Ishikawa (cell line): ENCODE measurements at regions not wholly inside any gene's neighbourhood (a gene's known extent, or its start where the extent isn't known, plus 50 kb on each side); places are given as distances from the start of the nearest gene placed in this dataset.

Experiments
- CEBPB ChIP-seq: IDR thresholded peaks from 2 replicates; pipeline ENCODE4 v1.6.1; 2012
- CREB1 ChIP-seq: IDR thresholded peaks from 2 replicates; pipeline ENCODE4 v1.6.1; 2012; ENCODE audit warnings: low read depth
- EGR1 ChIP-seq: IDR thresholded peaks from 2 replicates; pipeline ENCODE4 v1.6.1; 2012
- EP300 ChIP-seq: IDR thresholded peaks from 2 replicates; pipeline ENCODE4 v1.6.1; 2012; ENCODE audit warnings: borderline replicate concordance
- FOXM1 ChIP-seq: IDR thresholded peaks from 2 replicates; pipeline ENCODE4 v1.6.1; 2012; ENCODE audit warnings: low read depth, borderline replicate concordance
- MAX ChIP-seq: IDR thresholded peaks from 2 replicates; pipeline ENCODE4 v1.6.1; 2012
- NFIC ChIP-seq: IDR thresholded peaks from 2 replicates; pipeline ENCODE4 v1.6.1; 2012
- RAD21 ChIP-seq: IDR thresholded peaks from 2 replicates; pipeline ENCODE4 v1.6.1; 2012; ENCODE audit warnings: low read depth
- REST ChIP-seq: IDR thresholded peaks from 2 replicates; pipeline ENCODE4 v1.6.1; 2012; ENCODE audit warnings: low read depth, mild to moderate bottlenecking
- TAF1 ChIP-seq: IDR thresholded peaks from 2 replicates; pipeline ENCODE4 v1.6.1; 2012; ENCODE audit warnings: low read depth, mild to moderate bottlenecking
- TCF12 ChIP-seq: IDR thresholded peaks from 2 replicates; pipeline ENCODE4 v1.6.1; 2012; ENCODE audit warnings: low read depth
- TEAD4 ChIP-seq: IDR thresholded peaks from 2 replicates; pipeline ENCODE4 v1.6.1; 2012
- YY1 ChIP-seq: IDR thresholded peaks from 2 replicates; pipeline ENCODE4 v1.6.1; 2012; ENCODE audit warnings: low read depth
- ZBTB7A ChIP-seq: IDR thresholded peaks from 2 replicates; pipeline ENCODE4 v1.6.1; 2012; ENCODE audit warnings: low read depth
- TF ChIP-seq, protein P1 (sequence below): IDR thresholded peaks from 2 replicates; pipeline ENCODE4 v1.6.1; 2012

DNA sequence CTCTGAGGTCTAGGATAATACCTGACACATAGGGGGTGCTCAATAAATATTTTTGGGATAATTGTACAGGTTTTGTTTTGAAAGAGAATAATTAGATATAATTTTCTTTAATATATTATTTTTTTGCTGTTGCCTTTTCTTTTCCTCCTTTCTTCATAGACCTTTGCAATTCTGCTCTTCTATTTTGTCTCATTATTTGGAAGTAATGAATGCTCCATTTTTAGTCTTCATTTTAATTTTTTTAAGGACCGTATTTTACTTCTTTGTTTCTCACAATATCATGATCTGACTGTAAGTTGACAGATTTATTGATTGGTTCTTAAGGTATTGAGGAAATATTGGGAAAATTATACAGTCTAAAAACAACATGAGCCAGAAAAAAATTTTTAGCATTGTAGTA is 150.5 kb upstream of the TMC3 start:
- no peak for TF ChIP-seq ZBTB7A
- TF ChIP-seq, protein P1, sequence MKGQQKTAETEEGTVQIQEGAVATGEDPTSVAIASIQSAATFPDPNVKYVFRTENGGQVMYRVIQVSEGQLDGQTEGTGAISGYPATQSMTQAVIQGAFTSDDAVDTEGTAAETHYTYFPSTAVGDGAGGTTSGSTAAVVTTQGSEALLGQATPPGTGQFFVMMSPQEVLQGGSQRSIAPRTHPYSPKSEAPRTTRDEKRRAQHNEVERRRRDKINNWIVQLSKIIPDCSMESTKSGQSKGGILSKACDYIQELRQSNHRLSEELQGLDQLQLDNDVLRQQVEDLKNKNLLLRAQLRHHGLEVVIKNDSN = no peak
- no peak for TF ChIP-seq TAF1
- TF ChIP-seq TEAD4 = no peak
- no peak for TF ChIP-seq FOXM1
- no peak for TF ChIP-seq EGR1
- no peak for TF ChIP-seq YY1
- no peak for TF ChIP-seq NFIC
- TF ChIP-seq REST = no peak
- no peak for TF ChIP-seq RAD21

- TF ChIP-seq ZBTB7A (no peak), FOXM1 (no peak), CREB1 (no peak), YY1 (no peak), REST (no peak), RAD21 (no peak), TEAD4 (no peak), TAF1 (no peak), NFIC (no peak), EP300 (no peak), MAX (no peak), CEBPB (no peak), TCF12 (no peak), EGR1 (no peak)
- TF ChIP-seq, protein P1 = no peak
Measured at GRCh38 chr15:81523867-81524266, 149.9 kb upstream of the TMC3 start.

- no peak for TF ChIP-seq MAX
- no peak for TF ChIP-seq EP300
- TF ChIP-seq TEAD4 = no peak
- TF ChIP-seq NFIC = no peak
- no peak for TF ChIP-seq REST
- no peak for TF ChIP-seq EGR1
- TF ChIP-seq YY1 = no peak
- no peak for TF ChIP-seq TCF12
- no peak for TF ChIP-seq TAF1
- no peak for TF ChIP-seq CREB1
- TF ChIP-seq ZBTB7A = no peak
Measured at GRCh38 chr15:81520480-81520879, 146.5 kb upstream of the TMC3 start.

DNA sequence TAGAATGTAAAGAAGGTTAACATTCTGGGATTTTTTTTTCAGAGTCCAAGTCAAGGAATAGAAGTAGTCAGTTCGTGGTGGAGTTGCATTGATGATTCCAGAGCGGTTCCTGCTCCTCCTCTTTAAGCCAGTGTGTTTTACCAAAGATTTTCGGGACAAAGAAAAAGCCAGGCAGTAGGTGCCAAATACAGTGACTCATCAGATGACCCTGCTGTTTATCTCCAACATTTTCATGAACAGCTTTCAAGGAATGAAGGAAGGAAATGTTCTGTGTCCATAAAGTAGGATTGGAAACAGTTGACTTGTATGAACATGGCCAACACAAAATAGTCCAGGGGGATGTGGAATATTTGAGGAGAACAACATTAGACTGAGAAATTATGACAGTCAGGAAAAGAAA is 142.4 kb upstream of the TMC3 start:
- TF ChIP-seq MAX (no peak), FOXM1 (no peak), NFIC (no peak), RAD21 (no peak), CREB1 (no peak), REST (no peak), EGR1 (no peak), CEBPB (no peak), ZBTB7A (no peak), EP300 (no peak), TEAD4 (no peak), YY1 (no peak), TAF1 (no peak), TCF12 (no peak)
- TF ChIP-seq, protein P1 = no peak
